HCT116 (cell line): ENCODE measurements at regions not wholly inside any gene's neighbourhood (a gene's known extent, or its start where the extent isn't known, plus 50 kb on each side); places are given as distances from the start of the nearest gene placed in this dataset.

Experiments used
- ATAC-seq: fragments of 200-7000 bp; cut with Tn5 transposase; 2 replicates; pipeline ENCODE4 v1.9.1; 2020; ENCODE audit warnings: mild to moderate bottlenecking, moderate library complexity
- BruUV-seq: library from RNA; stranded (reverse); fragments of 400-500 nt; replicated peaks from 2 replicates; lab custom pipeline; 2021; lab: Mats Ljungman, UMichigan
- CTCF ChIA-PET: fragments of 300-600 bp; sonication (Branson Sonifier 250); formaldehyde crosslinking; loops from one replicate; lab custom pipeline; 2021; ENCODE audit warnings: antibody characterized with exemption; lab: Charles Lee
- POLR2A ChIA-PET: fragments of 300-600, 350-600 bp; sonication (Branson Sonifier 250); formaldehyde crosslinking; loops from one replicate; lab custom pipeline; 2021; ENCODE audit warnings: antibody characterized with exemption; lab: Charles Lee
- RAD21 ChIA-PET, 2 experiments: fragments of 300-600 bp; sonication (Branson Sonifier 250); formaldehyde crosslinking; loops; one replicate each; lab custom pipeline; 2023; ENCODE audit warnings: low total read pairs in 2 of 2; ENCODE audit not compliant: uncharacterized antibody in 2 of 2, unreplicated experiment in 2 of 2, low non-redundant PET in 1 of 2; lab: Charles Lee
- DNase-seq: peaks from one replicate; pipeline ENCODE4 v3.0.0-alpha.2; 2010; ENCODE audit warnings: low read depth, low spot score
- H2AFZ ChIP-seq: fragments of 200-600 bp; shearing (Covaris generic), sonication (generic); 2 replicates; pipeline ENCODE4 v1.6.1; 2017; ENCODE audit warnings: low read depth, mixed run types, mixed read lengths, antibody characterized with exemption, low read length; ENCODE audit not compliant: poor library complexity, severe bottlenecking
- H3K27ac ChIP-seq: 2 replicates; pipeline ENCODE4 v1.5.1; 2012; ENCODE audit warnings: low read depth, low read length
- H3K27me3 ChIP-seq: fragments of 200-600 bp; sonication (generic); 2 replicates; pipeline ENCODE4 v1.6.1; 2016; ENCODE audit warnings: mixed run types, low read length, mixed read lengths; ENCODE audit not compliant: insufficient read depth
- H3K36me3 ChIP-seq, 2 experiments: fragments of 200-500 bp in 1 of 2; fragments of 200-600 bp in 1 of 2; sonication (Bioruptor generic) in 1 of 2; sonication (generic) in 1 of 2; 2 replicates each; pipeline versions ENCODE4 v1.5.1 to v1.6.1; 2014 to 2016; ENCODE audit warnings: low read length in 2 of 2, inconsistent platforms in 1 of 2, mixed read lengths in 1 of 2, mixed run types in 1 of 2; ENCODE audit not compliant: insufficient read depth in 2 of 2, control insufficient read depth in 1 of 2
- H3K4me1 ChIP-seq, 2 experiments: fragments of 200-600 bp in 1 of 2; sonication (generic) in 1 of 2; 2 replicates each; pipeline versions ENCODE4 v1.5.1 to v1.6.1; 2012 to 2017; ENCODE audit warnings: low read length in 2 of 2, inconsistent platforms in 1 of 2, mild to moderate bottlenecking in 1 of 2, mixed read lengths in 1 of 2, mixed run types in 1 of 2, moderate library complexity in 1 of 2; ENCODE audit not compliant: insufficient read depth in 2 of 2, control insufficient read depth in 1 of 2
- H3K4me2 ChIP-seq: fragments of 200-600 bp; sonication (generic); 2 replicates; pipeline ENCODE4 v1.6.1; 2017; ENCODE audit warnings: mixed run types, low read length, mixed read lengths
- H3K4me3 ChIP-seq, 2 experiments: fragments of 200-600 bp in 1 of 2; sonication (generic) in 1 of 2; replicated peaks in 1 of 2; 2 replicates each; pipeline ENCODE4 v1.5.1; 2011 to 2016; ENCODE audit warnings: low read length in 2 of 2, control low read depth in 1 of 2, low read depth in 1 of 2, mild to moderate bottlenecking in 1 of 2, mixed read lengths in 1 of 2, mixed run types in 1 of 2
- H3K79me2 ChIP-seq: fragments of 200-600 bp; sonication (generic); 2 replicates; pipeline ENCODE4 v1.6.1; 2017; ENCODE audit warnings: mild to moderate bottlenecking, mixed run types, low read length, moderate library complexity, mixed read lengths; ENCODE audit not compliant: insufficient read depth
- H3K9ac ChIP-seq: fragments of 200-600 bp; sonication (generic); 2 replicates; pipeline ENCODE4 v1.6.1; 2016; ENCODE audit warnings: low read length, mixed read lengths
- H3K9me2 ChIP-seq: fragments of 200-600 bp; sonication (generic), shearing (Covaris generic); 2 replicates; pipeline ENCODE4 v1.6.1; 2017; ENCODE audit warnings: mixed run types, mild to moderate bottlenecking, moderate library complexity; ENCODE audit not compliant: insufficient read depth
- H3K9me3 ChIP-seq, 2 experiments: fragments of 200-500 bp in 1 of 2; fragments of 200-600 bp in 1 of 2; sonication (Bioruptor generic) in 1 of 2; sonication (generic) in 1 of 2; 2 replicates each; pipeline ENCODE4 v1.6.1; 2014 to 2017; ENCODE audit warnings: low read length in 2 of 2, mixed read lengths in 2 of 2, inconsistent platforms in 1 of 2, low read depth in 1 of 2, mild to moderate bottlenecking in 1 of 2, mixed run types in 1 of 2, moderate library complexity in 1 of 2; ENCODE audit not compliant: control insufficient read depth in 1 of 2, insufficient read depth in 1 of 2
- H4K20me1 ChIP-seq: fragments of 200-600 bp; sonication (generic), shearing (Covaris generic); 2 replicates; pipeline ENCODE4 v1.6.1; 2017; ENCODE audit warnings: mixed run types, mild to moderate bottlenecking, moderate library complexity; ENCODE audit not compliant: insufficient read depth
- CBX3 ChIP-seq: IDR thresholded peaks from 2 replicates; pipeline ENCODE4 v1.6.1; 2012; ENCODE audit warnings: low read depth
- CTCF ChIP-seq, 3 experiments: fragments of 200-600 bp in 1 of 3; sonication (generic) in 1 of 3; IDR thresholded peaks in 2 of 3; conservative IDR thresholded peaks in 1 of 3; 2 replicates each; pipeline ENCODE4 v1.5.1; 2012 to 2017; ENCODE audit warnings: low read depth in 2 of 3, low read length in 2 of 3, antibody characterized with exemption in 1 of 3, borderline replicate concordance in 1 of 3, control low read depth in 1 of 3, mild to moderate bottlenecking in 1 of 3, mixed read lengths in 1 of 3, mixed run types in 1 of 3, moderate library complexity in 1 of 3; ENCODE audit not compliant: insufficient read depth in 1 of 3
- EGR1 ChIP-seq: IDR thresholded peaks from 2 replicates; pipeline ENCODE4 v1.6.1; 2012; ENCODE audit warnings: low read depth
- ELF1 ChIP-seq: IDR thresholded peaks from 2 replicates; pipeline ENCODE4 v1.6.1; 2012; ENCODE audit warnings: low read depth, borderline replicate concordance
- EZH2 ChIP-seq: fragments of 200-600 bp; sonication (generic); IDR thresholded peaks from 2 replicates; pipeline ENCODE4 v1.6.1; 2017; ENCODE audit warnings: antibody characterized with exemption, mixed run types
- EZH2phosphoT487 ChIP-seq: fragments of 200-600 bp; IDR thresholded peaks from 2 replicates; pipeline ENCODE4 v1.6.1; 2018; ENCODE audit warnings: antibody characterized with exemption, borderline replicate concordance
- FOSL1 ChIP-seq: IDR thresholded peaks from 2 replicates; pipeline ENCODE4 v1.6.1; 2012; ENCODE audit warnings: low read depth
- MAX ChIP-seq: IDR thresholded peaks from 2 replicates; pipeline ENCODE4 v1.6.1; 2012
- POLR2A ChIP-seq: IDR thresholded peaks from 2 replicates; pipeline ENCODE4 v1.7.0; 2011; ENCODE audit warnings: borderline replicate concordance; ENCODE audit not compliant: insufficient read depth, insufficient read length; ENCODE audit errors: extremely low read depth
- RAD21 ChIP-seq: IDR thresholded peaks from 2 replicates; pipeline ENCODE4 v1.6.1; 2012; ENCODE audit warnings: low read depth, mild to moderate bottlenecking
- SIN3A ChIP-seq: IDR thresholded peaks from 2 replicates; pipeline ENCODE4 v1.6.1; 2012; ENCODE audit warnings: low read depth
- SP1 ChIP-seq: IDR thresholded peaks from 2 replicates; pipeline ENCODE4 v1.6.1; 2012; ENCODE audit warnings: low read depth
- SRF ChIP-seq: IDR thresholded peaks from 2 replicates; pipeline ENCODE4 v1.6.1; 2012; ENCODE audit warnings: low read depth
- TCF7L2 ChIP-seq: IDR thresholded peaks from 2 replicates; pipeline ENCODE4 v1.7.0; 2011; ENCODE audit warnings: borderline replicate concordance, inconsistent platforms; ENCODE audit not compliant: insufficient read depth, insufficient read length; ENCODE audit errors: extremely low read depth
- ZBTB33 ChIP-seq: IDR thresholded peaks from 2 replicates; pipeline ENCODE4 v1.6.1; 2011; ENCODE audit warnings: mild to moderate bottlenecking, low read length, moderate library complexity; ENCODE audit not compliant: insufficient replicate concordance; ENCODE audit errors: extremely low read depth
- ZFX ChIP-seq: fragments of 450-650 bp; IDR thresholded peaks from 2 replicates; pipeline ENCODE4 v1.6.1; 2017
- ZNF274 ChIP-seq: fragments of 200-500 bp; sonication (Bioruptor generic); IDR thresholded peaks from 2 replicates; pipeline ENCODE4 v1.6.1; 2014; ENCODE audit warnings: mild to moderate bottlenecking, low read depth, low read length, inconsistent platforms
- intact Hi-C: fragments of 100-400 bp; cut with micrococcal nuclease; formaldehyde crosslinking; loops from 2 replicates; pipeline ENCODE4 v1.10.0; 2022

- no peaks in the 10 kb centered on the region for H3K79me2 ChIP-seq
- ATAC-seq: no peak
- TF ChIP-seq CTCF (IDR thresholded peaks at IDR 0.05 in 2 of 3, conservative IDR thresholded peaks at IDR 0.05 in 1 of 3; ENCODE audit: borderline replicate concordance in 1 of 3, insufficient read depth in 1 of 3, low read depth in 2 of 3, low read length in 2 of 3) (no peak), POLR2A (no peak), SRF (no peak), ZNF274 (no peak)
- TF ChIP-seq, all 23 proteins: peak for 0
- CTCF ChIA-PET: no interaction called here
- Histone ChIP-seq H3K4me3 (no peak overlapping the region), H3K27me3 (no peaks in the 10 kb centered on the region), H3K36me3 (no peaks in the 10 kb centered on the region), H3K4me2 (no peak overlapping the region), H3K9me2 (no peaks in the 10 kb centered on the region), H2AFZ (no peak overlapping the region), H3K9ac (no peak overlapping the region), H3K9me3 (no peaks in the 10 kb centered on the region), H4K20me1 (no peaks in the 10 kb centered on the region), H3K4me1 (0 out of 4 replicates have a peak, but pooled peaks cover 0 to 6% of the 10 kb centered on the region in 2 experiments), H3K27ac (no peak overlapping the region)
- no peak for DNase-seq
- intact Hi-C loops: no loop called here
- RAD21 ChIA-PET: no interaction called here
- POLR2A ChIA-PET: no interaction called here
- no TSS peak for BruUV-seq
These were observed 94.3 kb upstream of the NR3C1 start for GRCh38 chr5:143497749-143498148.

GRCh38 chr5:143496943-143497342 is 93.5 kb upstream of the NR3C1 start:
- CTCF ChIA-PET: no interaction called here
- Histone ChIP-seq H3K9ac (no peak overlapping the region), H3K4me2 (no peak overlapping the region), H3K4me3 (no peak overlapping the region), H3K9me2 (no peaks in the 10 kb centered on the region), H2AFZ (no peak overlapping the region), H3K36me3 (no peaks in the 10 kb centered on the region), H3K4me1 (0 out of 4 replicates have a peak, but pooled peaks cover 0 to 6% of the 10 kb centered on the region in 2 experiments), H3K27me3 (no peaks in the 10 kb centered on the region), H4K20me1 (no peaks in the 10 kb centered on the region), H3K79me2 (no peaks in the 10 kb centered on the region), H3K27ac (no peak overlapping the region), H3K9me3 (no peaks in the 10 kb centered on the region)
- ATAC-seq (no peak), DNase-seq (no peak)
- intact Hi-C loops: no loop called here
- POLR2A ChIA-PET: no interaction called here
- RAD21 ChIA-PET: no interaction called here
- no TSS peak for BruUV-seq
- TF ChIP-seq FOSL1 (no peak), EGR1 (no peak), ELF1 (no peak), ZBTB33 (no peak), EZH2phosphoT487 (no peak), SP1 (no peak), TCF7L2 (no peak), MAX (no peak), ZNF274 (no peak), RAD21 (no peak), SRF (no peak), CBX3 (no peak), POLR2A (no peak), SIN3A (no peak), EZH2 (no peak), ZFX (no peak)
